ENCODE measurements at regions not wholly inside any gene's neighbourhood (a gene's known extent, or its start where the extent isn't known, plus 50 kb on each side); places are given as distances from the start of the nearest gene placed in this dataset.

DNA sequence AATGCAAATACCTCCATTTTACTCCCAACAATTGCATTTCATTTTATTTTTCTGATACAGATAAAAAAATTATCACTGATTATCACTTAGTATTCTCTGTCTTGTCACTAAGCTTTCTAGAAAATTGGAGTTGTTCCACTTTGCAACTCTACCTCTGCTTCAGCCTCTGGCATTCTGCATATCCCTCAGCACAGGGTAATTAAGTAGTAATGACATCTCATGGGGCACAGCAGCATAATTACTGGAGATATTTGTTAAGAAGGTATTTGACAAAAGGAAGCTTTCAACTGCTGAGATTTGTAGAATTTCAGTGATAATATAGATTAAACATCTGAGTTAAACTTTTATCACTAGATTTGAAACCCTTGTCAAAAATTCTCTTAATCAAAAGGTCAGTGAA is 446.2 kb downstream of the HTR1A start:
- no peak overlapping the region for H3K4ac ChIP-seq (replicated peaks; ENCODE audit: insufficient read length, low read depth, low read length)
- no peak overlapping the region for H2BK20ac ChIP-seq (ENCODE audit: low read length)
- POLR2A ChIA-PET (ENCODE audit: partially characterized antibody) = no interaction called here
- H3K14ac ChIP-seq (ENCODE audit: insufficient read length) = no peak overlapping the region
- H2AK5ac ChIP-seq (ENCODE audit: low read depth, low read length) = no peak overlapping the region
- H3K23ac ChIP-seq (ENCODE audit: insufficient read length) = no peak overlapping the region
- H3K27ac ChIP-seq (ENCODE audit: low read depth, low read length) = no peak overlapping the region
- FAIRE-seq = no peak
- H2BK15ac ChIP-seq (ENCODE audit: low read length) = no peak overlapping the region
- no peaks in the 10 kb centered on the region for H3K27me3 ChIP-seq (replicated peaks in 1 of 4; ENCODE audit: control insufficient read depth in 3 of 4, extremely low read depth in 1 of 4, insufficient read depth in 3 of 4, low read length in 3 of 4)
- H3K18ac ChIP-seq (ENCODE audit: extremely low read depth, low read length) = no peak overlapping the region
- H2AFZ ChIP-seq (ENCODE audit: low read length) = no peak overlapping the region
- H2BK12ac ChIP-seq (ENCODE audit: low read depth, low read length) = no peak overlapping the region
- no peak overlapping the region for H3K4me3 ChIP-seq (ENCODE audit: extremely low read depth in 1 of 4, insufficient read depth in 2 of 4, low read depth in 3 of 4, low read length in 4 of 4)
- H3K4me2 ChIP-seq (ENCODE audit: insufficient read depth in 1 of 2, low read depth in 2 of 2, low read length in 2 of 2) = no peak overlapping the region
- H2BK120ac ChIP-seq (replicated peaks; ENCODE audit: low read depth, low read length) = no peak overlapping the region
- no peaks in the 10 kb centered on the region for H3K79me1 ChIP-seq (ENCODE audit: low read depth, low read length)
- no peaks in the 10 kb centered on the region for H3K36me3 ChIP-seq (ENCODE audit: control insufficient read depth in 2 of 4, insufficient read depth in 4 of 4, low read length in 3 of 4)
- no peak overlapping the region for H4K8ac ChIP-seq (ENCODE audit: extremely low read depth, insufficient read depth, low read length)
- H4K91ac ChIP-seq (replicated peaks; ENCODE audit: insufficient read length, low read length) = no peak overlapping the region
- CTCF ChIA-PET (ENCODE audit: partially characterized antibody) = interaction anchor here (0.6 kb wide), 1 partner anchor 780 kb away, joined by 3 read pairs; no protein-coding TSS in a partner anchor
- no peaks in the 10 kb centered on the region for H3K4me1 ChIP-seq (replicated peaks in 1 of 4; ENCODE audit: control insufficient read depth in 3 of 4, insufficient read depth in 4 of 4, low read length in 3 of 4)
- no peaks in the 10 kb centered on the region for H4K20me1 ChIP-seq (replicated peaks in 1 of 2; ENCODE audit: control insufficient read depth in 1 of 2, insufficient read depth in 2 of 2, low read length in 2 of 2)
- DNase-seq (ENCODE audit: low read depth in 1 of 2, low spot score in 2 of 2) = no peak
- H3K9me3 ChIP-seq (ENCODE audit: insufficient read depth in 2 of 2, low read depth in 1 of 2, low read length in 1 of 2) = no peaks in the 10 kb centered on the region
- no peak overlapping the region for H2BK5ac ChIP-seq (ENCODE audit: low read depth, low read length)
- H4K5ac ChIP-seq (ENCODE audit: insufficient read length, low read depth, low read length) = no peak overlapping the region
- no peaks in the 10 kb centered on the region for H3K79me2 ChIP-seq (ENCODE audit: control insufficient read depth in 1 of 2, insufficient read depth in 2 of 2, low read length in 2 of 2)
- no peaks in the 10 kb centered on the region for H3K23me2 ChIP-seq (ENCODE audit: low read depth, low read length)
- H3K9ac ChIP-seq (replicated peaks in 1 of 4; ENCODE audit: extremely low read depth in 1 of 4, low read depth in 3 of 4, low read length in 3 of 4) = no peak overlapping the region
- H3K56ac ChIP-seq (replicated peaks; ENCODE audit: insufficient read length, low read depth, low read length) = no peak overlapping the region
- no peak for TF ChIP-seq MAX (IDR thresholded peaks at IDR 0.05)
- TF ChIP-seq, protein P1, sequence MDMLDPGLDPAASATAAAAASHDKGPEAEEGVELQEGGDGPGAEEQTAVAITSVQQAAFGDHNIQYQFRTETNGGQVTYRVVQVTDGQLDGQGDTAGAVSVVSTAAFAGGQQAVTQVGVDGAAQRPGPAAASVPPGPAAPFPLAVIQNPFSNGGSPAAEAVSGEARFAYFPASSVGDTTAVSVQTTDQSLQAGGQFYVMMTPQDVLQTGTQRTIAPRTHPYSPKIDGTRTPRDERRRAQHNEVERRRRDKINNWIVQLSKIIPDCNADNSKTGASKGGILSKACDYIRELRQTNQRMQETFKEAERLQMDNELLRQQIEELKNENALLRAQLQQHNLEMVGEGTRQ (IDR thresholded peaks at IDR 0.05; ENCODE audit: low read length) = no peak
- TF ChIP-seq KDM5A (IDR thresholded peaks at IDR 0.05; ENCODE audit: low read length) = no peak
- no peak for TF ChIP-seq RXRA (IDR thresholded peaks at IDR 0.05; ENCODE audit: insufficient read depth, low read depth, low read length)
- no peak for TF ChIP-seq SIN3A (conservative IDR thresholded peaks at IDR 0.05 in 1 of 2, IDR thresholded peaks at IDR 0.05 in 1 of 2; ENCODE audit: low read depth in 1 of 2, low read length in 2 of 2)
- TF ChIP-seq HDAC6 (IDR thresholded peaks at IDR 0.05; ENCODE audit: low read depth, low read length) = no peak
- no peak for TF ChIP-seq ZNF274 (IDR thresholded peaks at IDR 0.05; ENCODE audit: borderline replicate concordance, extremely low read depth, low read length)
- TF ChIP-seq RFX5 (IDR thresholded peaks at IDR 0.05; ENCODE audit: borderline replicate concordance, low read depth, low read length) = no peak

Data from H1 (cell line).